SK-N-MC (cell line): ENCODE measurements at regions not wholly inside any gene's neighbourhood (a gene's known extent, or its start where the extent isn't known, plus 50 kb on each side); places are given as distances from the start of the nearest gene placed in this dataset.

ENCODE experiments used
- EZH2 ChIP-seq: fragments of 200-600 bp; sonication (generic); IDR thresholded peaks from one replicate; pipeline ENCODE4 v1.6.1; 2017; ENCODE audit warnings: antibody characterized with exemption
- FOXP2 ChIP-seq: optimal IDR thresholded peaks from 2 replicates; pipeline ENCODE3; 2011; ENCODE audit warnings: mild to moderate bottlenecking, moderate library complexity; ENCODE audit not compliant: insufficient read depth; ENCODE audit errors: extremely low read length, control extremely low read depth
- POLR2AphosphoS5 ChIP-seq: IDR thresholded peaks from 2 replicates; pipeline ENCODE4 v1.6.1; 2012; ENCODE audit warnings: mild to moderate bottlenecking, low read depth, low read length, borderline replicate concordance

DNA sequence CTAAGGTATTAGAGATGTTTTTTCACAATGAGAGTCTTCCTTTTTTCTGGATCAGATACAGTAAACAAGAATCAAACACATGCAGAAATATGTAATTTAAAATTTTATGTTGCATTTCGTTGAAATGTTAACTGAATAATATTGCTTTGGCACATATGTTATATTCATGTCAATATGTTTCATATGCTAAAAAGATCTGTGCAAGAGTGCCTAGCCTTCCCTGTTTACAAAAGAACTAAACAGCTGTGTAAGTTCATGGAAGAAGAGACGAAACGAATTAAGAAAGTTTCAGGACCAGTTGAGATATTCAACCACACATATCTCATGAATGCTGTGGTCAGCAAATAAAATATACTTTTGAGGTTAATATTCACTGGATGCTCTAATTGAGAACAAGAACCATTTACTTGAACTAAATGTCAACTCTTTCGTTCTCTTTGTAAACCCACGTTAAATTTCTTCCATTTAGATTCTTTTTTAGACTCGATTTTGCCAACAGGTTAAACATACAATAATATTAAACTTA lies 289.5 kb downstream of the FOXG1 start:
- no peak for TF ChIP-seq POLR2AphosphoS5
- TF ChIP-seq EZH2 = no peak
- no peak for TF ChIP-seq FOXP2
